22Rv1 (cell line): ENCODE measurements at regions not wholly inside any gene's neighbourhood (a gene's known extent, or its start where the extent isn't known, plus 50 kb on each side); places are given as distances from the start of the nearest gene placed in this dataset.
"Not testable (repeated sequence)": the region's sequence is repeated elsewhere in the genome, so short reads cannot be mapped to it uniquely, and the experiment has no call there.

Source experiments
- H3K27ac ChIP-seq: fragments of 450-650 bp; 2 replicates; pipeline ENCODE4 v1.5.1; 2017
- CTCF ChIP-seq: fragments of 450-650 bp; IDR thresholded peaks from 2 replicates; pipeline ENCODE4 v1.5.1; 2017; ENCODE audit warnings: mild to moderate bottlenecking
- ZFX ChIP-seq: fragments of 450-650 bp; IDR thresholded peaks from 2 replicates; pipeline ENCODE4 v1.6.1; 2017; ENCODE audit warnings: antibody characterized with exemption, borderline replicate concordance

GRCh38 chr12:131260251-131260905 is 306.7 kb downstream of the ADGRD1 start:
- no peak overlapping the region for H3K27ac ChIP-seq

GRCh38 chr12:131260954-131261353 is 307.2 kb downstream of the ADGRD1 start:
- no peak overlapping the region for H3K27ac ChIP-seq
- no peak for TF ChIP-seq ZFX
- TF ChIP-seq CTCF, result no peak

More at GRCh38 chr12:131260251-131260905, 306.7 kb downstream of the ADGRD1 start:
- no peak for TF ChIP-seq CTCF
- TF ChIP-seq ZFX, result no peak

GRCh38 chr12:131261906-131262305 is 308.2 kb downstream of the ADGRD1 start:
- TF ChIP-seq CTCF, result no peak
- TF ChIP-seq ZFX, result no peak
- H3K27ac ChIP-seq, result no peak overlapping the region

- no peak overlapping the region for H3K27ac ChIP-seq
- TF ChIP-seq CTCF, result no peak
- TF ChIP-seq ZFX, result no peak
Observed at GRCh38 chr12:131263626-131264025, 309.9 kb downstream of the ADGRD1 start.

GRCh38 chr12:131264635-131265034 is 310.9 kb downstream of the ADGRD1 start:
- TF ChIP-seq CTCF (no peak), ZFX (no peak)
- no peak overlapping the region for H3K27ac ChIP-seq

GRCh38 chr12:131266591-131267467 is 313.1 kb downstream of the ADGRD1 start:
- no peak overlapping the region for H3K27ac ChIP-seq
- TF ChIP-seq CTCF (no peak), ZFX (no peak)

GRCh38 chr12:131267576-131267975 is 313.9 kb downstream of the ADGRD1 start:
- TF ChIP-seq ZFX, result no peak
- TF ChIP-seq CTCF, result no peak
- H3K27ac ChIP-seq, result no peak overlapping the region

- H3K27ac ChIP-seq, result not testable (repeated sequence)
Observed at GRCh38 chr12:131268123-131268522, 314.4 kb downstream of the ADGRD1 start.

GRCh38 chr12:131268571-131268970 is 314.9 kb downstream of the ADGRD1 start:
- not testable (repeated sequence) for H3K27ac ChIP-seq
